Frontal cortex (tissue), 3 donors: ENCODE measurements at regions not wholly inside any gene's neighbourhood (a gene's known extent, or its start where the extent isn't known, plus 50 kb on each side); places are given as distances from the start of the nearest gene placed in this dataset.

Source experiments
- DNase-seq, 2 donors: peaks; one replicate each; pipeline ENCODE4 v3.0.0; 2012; ENCODE audit warnings: low spot score in 2 of 2
- FAIRE-seq: peaks from 2 replicates; lab custom pipeline; 2012; peaks lifted over from hg19 to GRCh38; lab: Jason Lieb, UNC
- donor health status: control.
- donor health status: control.
- donor health status: control.

DNA sequence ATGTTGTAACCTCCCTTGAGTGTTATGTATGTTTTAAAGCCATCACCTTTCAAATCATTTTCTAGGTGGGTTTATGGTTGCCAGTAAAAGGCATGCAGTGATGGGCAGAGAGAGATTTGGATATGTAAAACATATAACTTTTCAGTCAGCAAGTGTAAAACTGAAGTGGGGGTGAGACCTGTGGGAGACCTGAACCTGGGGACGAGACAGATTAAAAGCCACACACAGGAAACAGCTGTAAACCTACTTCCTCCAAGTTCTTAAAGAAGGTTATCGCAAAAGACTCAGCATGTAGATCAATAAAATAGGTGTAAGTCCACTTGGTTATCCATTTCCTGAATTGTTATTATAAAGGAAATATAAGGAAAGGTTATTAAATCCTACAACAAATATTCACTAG lies 76.6 kb downstream of the YIPF5 start:
- no peak for FAIRE-seq

DNA sequence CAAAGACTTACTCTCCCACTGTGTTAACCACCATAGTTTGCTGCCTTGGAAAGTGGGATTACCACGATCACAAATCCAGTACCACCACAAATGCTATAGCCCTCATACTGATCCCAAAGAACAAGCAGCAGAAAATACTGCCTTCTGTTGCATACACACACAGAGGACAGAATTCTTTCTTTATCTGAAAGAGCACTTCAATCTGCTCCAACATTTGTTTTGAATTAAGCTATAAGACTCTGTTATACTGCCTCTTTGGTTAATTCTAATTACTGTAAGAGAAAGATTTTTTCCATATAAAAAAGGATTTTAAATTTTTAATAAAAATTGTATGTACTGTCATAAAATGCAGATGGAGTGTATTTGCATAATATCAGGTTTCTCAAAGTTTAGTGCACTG lies 69.8 kb downstream of the YIPF5 start:
- FAIRE-seq (no peak), DNase-seq (no peak)

More for the DNA sequence above, 76.6 kb downstream of the YIPF5 start:
- DNase-seq, result no peak

DNA sequence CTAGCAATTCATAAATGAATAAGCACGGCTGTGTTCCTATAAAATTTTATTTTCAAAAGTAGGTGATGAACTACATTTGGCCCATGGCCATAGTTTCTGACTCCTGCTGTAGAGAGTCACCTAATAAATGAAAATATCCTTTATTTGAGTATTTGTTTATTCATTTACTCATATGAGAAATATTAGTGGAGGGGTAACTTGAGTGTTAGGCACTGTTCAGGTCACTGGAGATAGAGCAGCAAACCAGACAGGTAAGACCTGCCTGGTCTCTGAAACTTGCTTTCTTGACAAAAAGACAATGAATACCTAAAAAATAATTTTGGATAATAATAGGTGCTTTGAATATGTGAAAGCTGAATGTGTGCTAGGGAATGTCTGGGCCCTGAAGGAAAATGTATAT lies 68.8 kb downstream of the YIPF5 start:
- no peak for FAIRE-seq
- DNase-seq, result no peak

- no peak for DNase-seq
- no peak for FAIRE-seq
Measured at GRCh38 chr5:144102361-144102760, 68.1 kb downstream of the YIPF5 start.

DNA sequence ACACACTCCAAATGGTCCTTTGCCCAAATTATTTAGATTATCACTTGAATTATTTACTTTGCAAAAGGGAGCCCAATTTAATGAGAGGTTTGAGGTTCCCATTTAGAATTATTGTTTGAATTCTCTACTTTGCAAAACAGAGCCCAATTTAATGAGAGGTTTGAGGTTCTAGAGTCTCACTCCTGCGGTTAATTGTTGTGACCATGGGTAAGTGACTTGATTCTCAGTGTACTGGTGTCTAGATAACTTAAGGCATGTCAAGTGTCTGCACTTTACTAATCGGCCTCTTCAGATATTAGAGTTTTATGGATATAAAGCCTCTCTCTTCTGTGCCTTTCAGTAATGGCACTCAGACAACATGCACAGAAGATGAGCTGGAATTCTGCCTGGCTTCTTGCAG lies 67.5 kb downstream of the YIPF5 start:
- DNase-seq, result no peak
- no peak for FAIRE-seq

DNA sequence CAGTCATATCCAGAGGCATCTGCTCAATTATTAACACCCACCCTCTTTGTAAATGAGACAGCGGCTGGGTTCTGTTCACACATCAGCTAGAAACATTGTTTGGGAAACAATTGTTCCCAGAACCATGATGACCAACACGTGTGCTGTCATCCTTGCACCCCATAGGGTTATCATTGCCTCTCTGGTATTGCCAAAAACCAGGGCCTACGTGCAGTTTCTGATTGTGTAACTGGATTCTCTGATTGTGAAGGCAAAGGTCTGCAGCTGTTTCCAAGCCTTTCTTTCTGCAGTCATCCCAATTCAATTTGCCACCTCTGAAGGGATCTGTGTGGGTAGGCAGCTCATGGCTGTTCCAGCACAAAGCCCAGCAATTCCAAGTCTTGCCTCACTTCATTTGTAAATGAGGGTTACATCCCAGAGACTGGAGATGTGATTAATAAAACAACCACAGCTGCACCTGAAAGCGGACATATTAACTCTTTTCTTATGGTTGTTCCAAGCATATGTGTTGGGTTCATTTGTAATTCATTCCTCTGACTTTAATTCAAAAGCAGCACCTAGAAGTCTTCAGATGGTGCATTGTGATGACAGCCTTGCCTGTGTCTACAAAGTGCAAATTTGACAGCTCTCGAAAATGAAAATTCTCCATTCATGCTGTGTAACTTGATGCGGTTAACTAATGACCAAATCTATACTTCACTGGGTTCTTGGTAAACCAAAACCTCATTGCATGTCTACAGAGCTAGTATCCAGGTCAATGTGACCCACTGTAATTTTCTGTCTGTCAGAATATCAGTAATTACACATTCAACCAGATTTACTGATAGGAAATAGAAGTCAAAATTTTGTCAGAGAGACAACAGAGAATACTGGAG lies 66.6 kb downstream of the YIPF5 start:
- DNase-seq (no peak), FAIRE-seq (no peak)

GRCh38 chr5:144105371-144105770 lies 65.1 kb downstream of the YIPF5 start:
- DNase-seq, result no peak
- FAIRE-seq, result no peak

DNA sequence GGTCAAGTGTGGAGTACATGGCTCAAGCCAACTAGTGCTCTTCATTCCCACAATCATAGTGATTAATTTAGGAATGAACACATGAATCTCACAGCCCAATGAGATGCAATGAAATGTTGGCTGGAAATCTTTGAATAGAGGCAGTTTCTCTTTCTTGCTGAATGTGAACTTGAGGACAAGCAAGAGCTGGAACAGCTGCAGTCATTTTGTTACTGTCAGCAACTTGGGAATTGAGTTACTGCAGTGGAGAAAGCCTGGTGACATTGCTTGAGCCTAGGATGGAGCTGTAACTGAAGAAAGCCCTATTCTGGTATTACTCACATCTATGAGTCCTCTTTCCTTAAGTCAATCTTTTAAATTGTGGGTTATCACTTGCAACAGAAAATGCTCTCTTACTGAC lies 62.3 kb downstream of the YIPF5 start:
- DNase-seq (no peak), FAIRE-seq (no peak)
